Activated CD8-positive, alpha-beta memory T cell treated with anti-CD3 and anti-CD28 coated beads for 36 hours (primary cell): ENCODE measurements at regions not wholly inside any gene's neighbourhood (a gene's known extent, or its start where the extent isn't known, plus 50 kb on each side); places are given as distances from the start of the nearest gene placed in this dataset.

ENCODE experiments used
- CTCF ChIA-PET: fragments of 350-600 bp; sonication (Branson Sonifier 250); formaldehyde crosslinking; loops from one replicate; lab custom pipeline; 2021; ENCODE audit warnings: antibody characterized with exemption; lab: Charles Lee
- POLR2A ChIA-PET: fragments of 350-600 bp; sonication (Branson Sonifier 250); formaldehyde crosslinking; loops from one replicate; lab custom pipeline; 2021; ENCODE audit warnings: antibody characterized with exemption; lab: Charles Lee

- POLR2A ChIA-PET, result no interaction called here
Observed at GRCh38 chr4:23234018-23234417, 541.3 kb downstream of the GBA3 start.

GRCh38 chr4:23233596-23233995 is 540.9 kb downstream of the GBA3 start:
- ChIA-PET CTCF (no interaction called here), POLR2A (no interaction called here)

More at GRCh38 chr4:23234018-23234417, 541.3 kb downstream of the GBA3 start:
- CTCF ChIA-PET, result no interaction called here

- CTCF ChIA-PET, result no interaction called here
- POLR2A ChIA-PET, result no interaction called here
Observed at GRCh38 chr4:23232987-23233386, 540.2 kb downstream of the GBA3 start.

- POLR2A ChIA-PET, result no interaction called here
- CTCF ChIA-PET, result no interaction called here
Observed at GRCh38 chr4:23225564-23225963, 532.8 kb downstream of the GBA3 start.

GRCh38 chr4:23224684-23225420 is 532.1 kb downstream of the GBA3 start:
- ChIA-PET POLR2A (no interaction called here), CTCF (no interaction called here)

- ChIA-PET CTCF (no interaction called here), POLR2A (no interaction called here)
Observed at GRCh38 chr4:23220911-23221310, 528.2 kb downstream of the GBA3 start.

GRCh38 chr4:23219779-23220408 is 527.2 kb downstream of the GBA3 start:
- ChIA-PET POLR2A (no interaction called here), CTCF (no interaction called here)

GRCh38 chr4:23213198-23213597 is 520.5 kb downstream of the GBA3 start:
- POLR2A ChIA-PET, result no interaction called here

GRCh38 chr4:23212558-23212957 is 519.8 kb downstream of the GBA3 start:
- POLR2A ChIA-PET, result no interaction called here
- CTCF ChIA-PET, result no interaction called here

More at GRCh38 chr4:23213198-23213597, 520.5 kb downstream of the GBA3 start:
- CTCF ChIA-PET, result no interaction called here

- CTCF ChIA-PET, result no interaction called here
- POLR2A ChIA-PET, result no interaction called here
Observed at GRCh38 chr4:23207059-23207458, 514.3 kb downstream of the GBA3 start.

- POLR2A ChIA-PET, result no interaction called here
Observed at GRCh38 chr4:23202712-23203247, 510.0 kb downstream of the GBA3 start.

GRCh38 chr4:23194751-23195150 is 502.0 kb downstream of the GBA3 start:
- POLR2A ChIA-PET, result no interaction called here

More at GRCh38 chr4:23202712-23203247, 510.0 kb downstream of the GBA3 start:
- CTCF ChIA-PET, result no interaction called here

GRCh38 chr4:23174179-23174578 is 481.4 kb downstream of the GBA3 start:
- ChIA-PET POLR2A (no interaction called here), CTCF (no interaction called here)

More at GRCh38 chr4:23194751-23195150, 502.0 kb downstream of the GBA3 start:
- CTCF ChIA-PET, result no interaction called here

- POLR2A ChIA-PET, result no interaction called here
- CTCF ChIA-PET, result no interaction called here
Observed at GRCh38 chr4:23171976-23172375, 479.2 kb downstream of the GBA3 start.

- POLR2A ChIA-PET, result no interaction called here
Observed at GRCh38 chr4:23169608-23170311, 477.0 kb downstream of the GBA3 start.

GRCh38 chr4:23166919-23167318 is 474.2 kb downstream of the GBA3 start:
- CTCF ChIA-PET, result no interaction called here

More at GRCh38 chr4:23169608-23170311, 477.0 kb downstream of the GBA3 start:
- CTCF ChIA-PET, result no interaction called here

GRCh38 chr4:23166407-23166806 is 473.7 kb downstream of the GBA3 start:
- ChIA-PET POLR2A (no interaction called here), CTCF (no interaction called here)

More at GRCh38 chr4:23166919-23167318, 474.2 kb downstream of the GBA3 start:
- POLR2A ChIA-PET, result no interaction called here

- ChIA-PET POLR2A (no interaction called here), CTCF (no interaction called here)
Observed at GRCh38 chr4:23165669-23166068, 472.9 kb downstream of the GBA3 start.

GRCh38 chr4:23163647-23164436 is 471.1 kb downstream of the GBA3 start:
- CTCF ChIA-PET, result no interaction called here

More at GRCh38 chr4:23163647-23164436, 471.1 kb downstream of the GBA3 start:
- POLR2A ChIA-PET, result no interaction called here
